ENCODE measurements at regions not wholly inside any gene's neighbourhood (a gene's known extent, or its start where the extent isn't known, plus 50 kb on each side); places are given as distances from the start of the nearest gene placed in this dataset.
A peak's percentile ranks its signal among the peaks of the same experiment; 100 is the strongest.

GRCh38 chr3:103033841-103034240 lies 599.0 kb downstream of the ZPLD1 start:
- TF ChIP-seq CTCF (IDR thresholded peaks at IDR 0.05): no peak
- H3K4me1 ChIP-seq: no peaks in the 10 kb centered on the region
- H3K36me3 ChIP-seq: no peaks in the 10 kb centered on the region
- H3K27ac ChIP-seq: no peak overlapping the region
- no peaks in the 10 kb centered on the region for H3K9me3 ChIP-seq
- no peak for ATAC-seq
- no peak for DNase-seq
- H3K4me3 ChIP-seq: no peak overlapping the region
- intact Hi-C loops (cut with DNase I): no loop called here
- H3K27me3 ChIP-seq: no peaks in the 10 kb centered on the region

- no peak for DNase-seq
- peaks cover 6% of the 10 kb centered on the region for H3K4me1 ChIP-seq
- H3K27me3 ChIP-seq: no peaks in the 10 kb centered on the region
- H3K36me3 ChIP-seq: no peaks in the 10 kb centered on the region
- TF ChIP-seq CTCF (IDR thresholded peaks at IDR 0.05): no peak
- no peak overlapping the region for H3K4me3 ChIP-seq
- no peaks in the 10 kb centered on the region for H3K9me3 ChIP-seq
- H3K27ac ChIP-seq: no peak overlapping the region
- intact Hi-C loops (cut with DNase I): no loop called here
- no peak for ATAC-seq
These were observed 612.8 kb downstream of the ZPLD1 start for GRCh38 chr3:103047640-103048039.

- Histone ChIP-seq H3K4me1 (peaks cover 8% of the 10 kb centered on the region), H3K36me3 (no peaks in the 10 kb centered on the region), H3K27ac (no peak overlapping the region), H3K4me3 (no peak overlapping the region), H3K27me3 (no peaks in the 10 kb centered on the region), H3K9me3 (no peaks in the 10 kb centered on the region)
- no peak for TF ChIP-seq CTCF (IDR thresholded peaks at IDR 0.05)
- intact Hi-C loops (cut with DNase I): no loop called here
- DNase-seq (no peak), ATAC-seq (peak; percentile 65)
These were observed 613.4 kb downstream of the ZPLD1 start for GRCh38 chr3:103048068-103048722.

GRCh38 chr3:103052236-103052830 lies 617.5 kb downstream of the ZPLD1 start:
- H3K4me3 ChIP-seq: no peak overlapping the region
- DNase-seq: no peak
- peak; percentile 80 for ATAC-seq
- H3K27me3 ChIP-seq: no peaks in the 10 kb centered on the region
- intact Hi-C loops (cut with DNase I): no loop called here
- no peaks in the 10 kb centered on the region for H3K36me3 ChIP-seq
- peaks cover 8% of the 10 kb centered on the region for H3K4me1 ChIP-seq
- H3K9me3 ChIP-seq: no peaks in the 10 kb centered on the region
- H3K27ac ChIP-seq: no peak overlapping the region
- no peak for TF ChIP-seq CTCF (IDR thresholded peaks at IDR 0.05)

GRCh38 chr3:103055021-103055520 lies 620.3 kb downstream of the ZPLD1 start:
- H3K36me3 ChIP-seq: no peaks in the 10 kb centered on the region
- no peak for TF ChIP-seq CTCF (IDR thresholded peaks at IDR 0.05)
- intact Hi-C loops (cut with DNase I): no loop called here
- H3K27ac ChIP-seq: no peak overlapping the region
- H3K9me3 ChIP-seq: no peaks in the 10 kb centered on the region
- ATAC-seq (no peak), DNase-seq (no peak)
- H3K4me1 ChIP-seq: peaks cover 8% of the 10 kb centered on the region
- H3K4me3 ChIP-seq: no peak overlapping the region
- H3K27me3 ChIP-seq: no peaks in the 10 kb centered on the region

All from upper lobe of right lung (tissue), 1 donor.